B cell (primary cell): ENCODE measurements at regions not wholly inside any gene's neighbourhood (a gene's known extent, or its start where the extent isn't known, plus 50 kb on each side); places are given as distances from the start of the nearest gene placed in this dataset.

Experiments used
- ATAC-seq: fragments of 200-7000 bp; cut with Tn5 transposase; one replicate; pipeline ENCODE4 v1.10.0; 2021; ENCODE audit warnings: low read depth, mild to moderate bottlenecking, moderate number of reproducible peaks, moderate library complexity
- CTCF ChIA-PET: fragments of 350-600 bp; sonication (Branson Sonifier 250); formaldehyde crosslinking; loops from one replicate; lab custom pipeline; 2021; ENCODE audit warnings: antibody characterized with exemption, inconsistent platforms; lab: Charles Lee
- POLR2A ChIA-PET: fragments of 350-600 bp; sonication (Branson Sonifier 250); formaldehyde crosslinking; loops from one replicate; lab custom pipeline; 2021; ENCODE audit warnings: antibody characterized with exemption; lab: Charles Lee
- DNase-seq: peaks from one replicate; pipeline ENCODE4 v3.0.0; 2013
- H2AFZ ChIP-seq: 2 replicates; pipeline ENCODE4 v1.6.1; 2012; ENCODE audit warnings: mild to moderate bottlenecking, low read depth, low read length; ENCODE audit not compliant: insufficient read depth, poor library complexity, severe bottlenecking
- H3K27ac ChIP-seq, 2 donors: 1 replicate in 1 of 2; 2 replicates in 1 of 2; pipeline ENCODE4 v1.5.1; 2012 to 2013; ENCODE audit warnings: low read length in 2 of 2, mild to moderate bottlenecking in 2 of 2, moderate library complexity in 1 of 2
- H3K27me3 ChIP-seq, 4 experiments: fragments of 200-600 bp in 1 of 4; sonication (generic) in 1 of 4; replicated peaks in 1 of 4; 1 replicate in 2 of 4; 2 replicates in 2 of 4; pipeline versions ENCODE4 v1.6.1 to v1.7.0; 2013 to 2016; ENCODE audit warnings: low read length in 3 of 4, mild to moderate bottlenecking in 2 of 4, mixed read lengths in 1 of 4, moderate library complexity in 1 of 4; ENCODE audit not compliant: insufficient read depth in 4 of 4, control insufficient read depth in 3 of 4; ENCODE audit errors: control extremely low read depth in 1 of 4
- H3K36me3 ChIP-seq, 2 experiments: replicated peaks in 1 of 2; 1 replicate in 1 of 2; 2 replicates in 1 of 2; pipeline versions ENCODE4 v1.6.1 to v1.7.1; 2013; ENCODE audit warnings: low read length in 1 of 2; ENCODE audit not compliant: insufficient read depth in 2 of 2, control insufficient read depth in 1 of 2; ENCODE audit errors: control extremely low read depth in 1 of 2, extremely low read depth in 1 of 2
- H3K4me1 ChIP-seq, 2 donors: fragments of 200-600 bp in 1 of 2; sonication (generic) in 1 of 2; 1 replicate in 1 of 2; 2 replicates in 1 of 2; pipeline versions ENCODE4 v1.5.1 to v1.6.1; 2013 to 2017; ENCODE audit warnings: low read length in 2 of 2; ENCODE audit not compliant: control insufficient read depth in 2 of 2, insufficient read depth in 2 of 2
- H3K4me2 ChIP-seq: replicated peaks from 2 replicates; pipeline ENCODE3; 2012; ENCODE audit warnings: mild to moderate bottlenecking, low read depth, low read length; ENCODE audit not compliant: poor library complexity, severe bottlenecking
- H3K4me3 ChIP-seq, 5 experiments: fragments of 200-600 bp in 1 of 5; sonication (generic) in 1 of 5; 1 replicate in 3 of 5; 2 replicates in 2 of 5; pipeline versions ENCODE4 v1.5.1 to v1.7.0; 2011 to 2016; ENCODE audit warnings: low read length in 4 of 5, mild to moderate bottlenecking in 4 of 5, low read depth in 2 of 5, control low read depth in 1 of 5, moderate library complexity in 1 of 5; ENCODE audit not compliant: insufficient read depth in 1 of 5; ENCODE audit errors: control extremely low read depth in 1 of 5, extremely low read depth in 1 of 5
- H3K79me2 ChIP-seq: fragments of 200-600 bp; sonication (generic); one replicate; pipeline ENCODE4 v1.6.0; 2016; ENCODE audit warnings: low read length; ENCODE audit not compliant: control insufficient read depth, insufficient read depth
- H3K9ac ChIP-seq: fragments of 200-600 bp; sonication (generic); 2 replicates; pipeline ENCODE4 v1.6.1; 2017; ENCODE audit warnings: mild to moderate bottlenecking, low read length, moderate library complexity
- H3K9me3 ChIP-seq, 3 donors: one replicate each; pipeline versions ENCODE4 v1.6.1 to v1.7.1; 2013; ENCODE audit warnings: low read length in 2 of 3; ENCODE audit not compliant: control insufficient read depth in 2 of 3, insufficient read depth in 1 of 3; ENCODE audit errors: control extremely low read depth in 1 of 3
- H4K20me1 ChIP-seq: 2 replicates; pipeline ENCODE4 v1.6.0; 2012; ENCODE audit warnings: mild to moderate bottlenecking, low read length; ENCODE audit not compliant: insufficient read depth, control insufficient read depth, poor library complexity, severe bottlenecking
- H3K27ac Mint-ChIP-seq: one replicate; pipeline ENCODE4 v1.8.0; 2021; ENCODE audit warnings: mixed read lengths
- H3K27me3 Mint-ChIP-seq: one replicate; pipeline ENCODE4 v1.8.0; 2021; ENCODE audit warnings: mixed read lengths
- H3K4me1 Mint-ChIP-seq: one replicate; pipeline ENCODE4 v1.8.0; 2021; ENCODE audit warnings: mixed read lengths
- H3K4me3 Mint-ChIP-seq: one replicate; pipeline ENCODE4 v1.8.0; 2021; ENCODE audit warnings: mixed read lengths
- H3K9me3 Mint-ChIP-seq: one replicate; pipeline ENCODE4 v1.8.0; 2022; ENCODE audit warnings: mixed read lengths; ENCODE audit not compliant: insufficient read depth
- CTCF ChIP-seq: fragments of 200-600 bp; IDR thresholded peaks from one replicate; pipeline ENCODE4 v1.8.0; 2022; ENCODE audit warnings: antibody characterized with exemption, mild to moderate bottlenecking
- EZH2 ChIP-seq: IDR thresholded peaks from 2 replicates; pipeline ENCODE4 v1.6.1; 2012; ENCODE audit warnings: borderline replicate concordance, low read depth, mild to moderate bottlenecking, moderate library complexity, low read length; ENCODE audit not compliant: insufficient read depth, poor library complexity, severe bottlenecking
- WGBS: methylation state at CpG from one replicate; pipeline ENCODE4 v1.1.5; 2013; ENCODE audit warnings: missing lambda C conversion rate; ENCODE audit not compliant: insufficient coverage; 5-methylcytosine and 5-hydroxymethylcytosine counted together
- intact Hi-C: fragments of 100-400 bp; cut with micrococcal nuclease; formaldehyde crosslinking; loops from one replicate; pipeline ENCODE4 v1.10.0; 2022

- Mint-ChIP-seq H3K27ac (no peak overlapping the region), H3K4me1 (no peaks in the 10 kb centered on the region), H3K27me3 (peaks cover 17% of the 10 kb centered on the region), H3K4me3 (no peak overlapping the region), H3K9me3 (peaks cover 2% of the 10 kb centered on the region)
- Histone ChIP-seq H3K9ac (no peak overlapping the region), H3K79me2 (no peaks in the 10 kb centered on the region), H3K27ac (no peak overlapping the region), H3K4me2 (no peak overlapping the region), H3K9me3 (peaks cover 0 to 32% (median 0%) of the 10 kb centered on the region in 3 donors), H3K4me1 (no peaks in the 10 kb centered on the region), H3K36me3 (no peaks in the 10 kb centered on the region), H4K20me1 (no peaks in the 10 kb centered on the region), H2AFZ (no peak overlapping the region), H3K27me3 (no peaks in the 10 kb centered on the region), H3K4me3 (no peak overlapping the region)
- TF ChIP-seq CTCF: no peak
- TF ChIP-seq EZH2: no peak
- ATAC-seq: no peak
- 57% methylated on average over 3 of the region's 5 CpGs for WGBS
- DNase-seq: no peak
- ChIA-PET POLR2A (no interaction called here), CTCF (no interaction called here)
- intact Hi-C loops: no loop called here
Measured at GRCh38 chr11:116553482-116553881, 219.3 kb downstream of the BUD13 start.

DNA sequence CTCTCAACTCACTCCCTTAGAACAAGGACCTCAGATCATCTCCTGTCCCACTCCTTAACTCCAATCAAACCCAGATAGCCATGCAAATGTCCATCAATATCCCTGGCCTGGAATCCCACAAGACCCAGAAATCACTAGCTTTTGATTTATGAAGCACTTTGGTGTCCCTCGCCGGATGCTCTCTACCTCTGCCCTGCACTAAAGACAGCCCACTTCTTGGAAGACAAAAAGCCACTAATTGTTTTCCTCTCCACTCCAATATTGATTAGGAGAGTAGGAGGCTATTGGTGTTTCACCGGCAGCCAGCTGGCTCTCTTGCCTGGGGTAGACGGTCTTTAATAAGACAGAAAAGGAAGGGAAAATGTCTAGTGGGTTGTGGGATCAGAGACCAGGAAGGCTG lies 221.2 kb downstream of the BUD13 start:
- no peak for ATAC-seq
- intact Hi-C loops: no loop called here
- TF ChIP-seq EZH2 (no peak), CTCF (no peak)
- Mint-ChIP-seq H3K4me3 (no peak overlapping the region), H3K27me3 (peaks cover 20% of the 10 kb centered on the region), H3K27ac (no peak overlapping the region), H3K4me1 (no peaks in the 10 kb centered on the region), H3K9me3 (peaks cover 2% of the 10 kb centered on the region)
- Histone ChIP-seq H3K4me2 (no peak overlapping the region), H3K79me2 (no peaks in the 10 kb centered on the region), H4K20me1 (no peaks in the 10 kb centered on the region), H3K4me3 (no peak overlapping the region), H3K36me3 (no peaks in the 10 kb centered on the region), H3K27me3 (no peaks in the 10 kb centered on the region), H2AFZ (no peak overlapping the region), H3K9ac (no peak overlapping the region), H3K9me3 (peaks cover 0 to 27% (median 0%) of the 10 kb centered on the region in 3 donors), H3K27ac (no peak overlapping the region), H3K4me1 (no peaks in the 10 kb centered on the region)
- no peak for DNase-seq
- ChIA-PET CTCF (no interaction called here), POLR2A (no interaction called here)
- WGBS: no CpG with 5 or more reads among the region's 4 CpGs
